ENCODE measurements at regions not wholly inside any gene's neighbourhood (a gene's known extent, or its start where the extent isn't known, plus 50 kb on each side); places are given as distances from the start of the nearest gene placed in this dataset.
A peak's percentile ranks its signal among the peaks of the same experiment; 100 is the strongest.
"Not testable (repeated sequence)": the region's sequence is repeated elsewhere in the genome, so short reads cannot be mapped to it uniquely, and the experiment has no call there.

DNA sequence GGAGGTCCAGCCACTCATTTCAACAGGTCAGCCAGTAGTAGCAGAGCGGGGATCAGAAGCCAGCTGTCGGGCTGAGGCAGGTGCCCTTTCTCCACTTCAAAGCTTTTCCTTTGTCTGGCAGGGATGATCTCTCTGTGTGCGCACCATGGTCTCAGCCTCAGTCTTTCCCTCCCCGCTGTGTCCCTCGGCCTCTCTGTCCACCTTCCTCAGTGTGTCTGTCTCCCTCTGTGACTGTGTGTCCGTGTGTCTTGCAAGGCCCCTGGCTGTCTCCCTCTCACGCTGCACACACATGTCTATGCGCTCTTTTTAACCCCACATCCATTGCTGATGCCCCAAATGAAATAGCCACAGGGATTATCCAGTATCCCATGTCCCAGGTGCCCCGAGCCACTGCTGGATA, 134.0 kb upstream of the ZNF469 start:
- H3K4ac ChIP-seq (ENCODE audit: low read depth, low read length); H3K4me3 ChIP-seq (ENCODE audit: low read length); H4K5ac ChIP-seq (ENCODE audit: low read length); H3K36me3 ChIP-seq (ENCODE audit: control insufficient read depth, insufficient read depth, low read length); H4K8ac ChIP-seq (ENCODE audit: low read depth, low read length); H3K56ac ChIP-seq (ENCODE audit: low read length); H2AK5ac ChIP-seq (ENCODE audit: low read length); H3K27ac ChIP-seq (ENCODE audit: low read depth, low read length); H2BK5ac ChIP-seq (ENCODE audit: low read length); H3K4me1 ChIP-seq (ENCODE audit: control insufficient read depth, low read depth, low read length); H3K9ac ChIP-seq (ENCODE audit: low read length); H3K27me3 ChIP-seq (ENCODE audit: insufficient read depth, low read length, poor library complexity); H3K18ac ChIP-seq (ENCODE audit: low read length); H3K79me2 ChIP-seq (ENCODE audit: control insufficient read depth, insufficient read depth, low read length); H3K79me1 ChIP-seq (ENCODE audit: low read length); DNase-seq; H3K4me2 ChIP-seq (ENCODE audit: low read length); H3K23ac ChIP-seq (ENCODE audit: low read length); H2BK120ac ChIP-seq (ENCODE audit: low read depth, low read length); H2BK15ac ChIP-seq (replicated peaks; ENCODE audit: low read depth): not testable (repeated sequence)
- WGBS (ENCODE audit: extremely low coverage, insufficient coverage, low lambda C conversion rate): no CpG with 5 or more reads among the region's 9 CpGs

DNA sequence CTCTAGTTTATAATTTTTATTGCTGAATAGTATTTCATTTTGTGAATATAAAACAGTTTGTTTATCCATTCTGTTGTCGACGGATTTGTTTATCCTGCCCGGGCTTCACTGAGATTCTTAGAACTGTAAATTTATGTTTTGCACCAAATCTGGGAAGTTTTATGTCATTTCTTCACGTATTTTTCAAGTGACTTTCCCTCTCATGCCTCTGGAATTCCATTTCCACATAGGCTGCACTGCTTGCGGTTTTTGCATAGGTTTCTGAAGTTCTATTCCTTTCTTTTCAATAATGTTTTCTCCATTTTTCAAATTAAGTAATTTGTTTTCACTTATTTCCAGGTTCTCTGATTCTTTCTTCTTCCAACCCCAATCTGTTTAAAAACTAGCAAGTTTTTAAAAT, 132.4 kb upstream of the ZNF469 start:
- H3K79me2 ChIP-seq (ENCODE audit: control insufficient read depth, insufficient read depth, low read length); H3K56ac ChIP-seq (ENCODE audit: low read length); H3K9ac ChIP-seq (ENCODE audit: low read length); H3K4me2 ChIP-seq (ENCODE audit: low read length); H4K5ac ChIP-seq (ENCODE audit: low read length); H3K4me3 ChIP-seq (ENCODE audit: low read length); H3K27ac ChIP-seq (ENCODE audit: low read depth, low read length); DNase-seq; H3K23ac ChIP-seq (ENCODE audit: low read length); H3K27me3 ChIP-seq (ENCODE audit: insufficient read depth, low read length, poor library complexity); H2BK120ac ChIP-seq (ENCODE audit: low read depth, low read length); H3K4ac ChIP-seq (ENCODE audit: low read depth, low read length); H3K79me1 ChIP-seq (ENCODE audit: low read length); H3K36me3 ChIP-seq (ENCODE audit: control insufficient read depth, insufficient read depth, low read length); H2BK15ac ChIP-seq (replicated peaks; ENCODE audit: low read depth); H3K4me1 ChIP-seq (ENCODE audit: control insufficient read depth, low read depth, low read length); H2BK5ac ChIP-seq (ENCODE audit: low read length); H4K8ac ChIP-seq (ENCODE audit: low read depth, low read length); H2AK5ac ChIP-seq (ENCODE audit: low read length); H3K18ac ChIP-seq (ENCODE audit: low read length): not testable (repeated sequence)
- WGBS (ENCODE audit: extremely low coverage, insufficient coverage, low lambda C conversion rate): no CpG with 5 or more reads among the region's 5 CpGs

DNA sequence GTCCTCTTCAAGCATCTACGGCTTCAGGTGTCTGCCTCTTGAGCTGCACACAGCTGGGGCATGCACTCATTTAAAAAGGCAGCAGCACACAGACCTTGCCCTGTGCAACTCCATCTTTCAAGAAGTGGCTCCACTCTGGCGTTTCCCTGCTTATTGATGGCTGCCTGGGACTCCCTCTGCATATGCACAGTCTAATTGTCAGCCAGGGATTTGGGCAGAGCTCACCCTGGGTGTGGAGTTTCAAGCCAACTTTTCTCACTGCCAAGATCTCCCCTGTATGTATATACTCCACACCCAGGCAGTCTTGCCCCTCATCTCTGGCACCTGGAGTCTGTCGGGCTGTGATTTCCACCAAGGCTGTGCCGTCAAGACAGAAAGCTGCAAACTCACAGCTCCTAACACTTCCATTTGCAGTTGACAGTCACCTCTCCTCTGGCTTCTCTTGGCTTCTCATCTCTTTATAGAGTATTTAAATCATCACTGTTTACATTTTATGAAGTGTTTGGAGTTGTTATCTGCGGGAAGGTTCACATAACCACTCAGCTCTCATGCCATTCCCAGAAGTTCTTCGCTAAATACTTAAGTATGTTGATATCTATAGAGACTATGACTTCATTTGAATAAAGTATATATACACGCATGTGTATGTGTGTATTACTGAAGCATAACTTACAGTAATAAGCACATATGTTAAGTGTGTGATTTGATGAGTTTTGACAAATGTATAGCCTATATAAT, 130.5 kb upstream of the ZNF469 start:
- H2BK15ac ChIP-seq (replicated peaks; ENCODE audit: low read depth); H3K4me3 ChIP-seq (ENCODE audit: low read length); H3K4me1 ChIP-seq (ENCODE audit: control insufficient read depth, low read depth, low read length); DNase-seq; H3K4ac ChIP-seq (ENCODE audit: low read depth, low read length); H3K27ac ChIP-seq (ENCODE audit: low read depth, low read length); H3K36me3 ChIP-seq (ENCODE audit: control insufficient read depth, insufficient read depth, low read length); H3K9ac ChIP-seq (ENCODE audit: low read length); H3K18ac ChIP-seq (ENCODE audit: low read length); H3K79me1 ChIP-seq (ENCODE audit: low read length); H3K23ac ChIP-seq (ENCODE audit: low read length); H3K56ac ChIP-seq (ENCODE audit: low read length); H3K4me2 ChIP-seq (ENCODE audit: low read length); H4K8ac ChIP-seq (ENCODE audit: low read depth, low read length); H3K27me3 ChIP-seq (ENCODE audit: insufficient read depth, low read length, poor library complexity); H2BK5ac ChIP-seq (ENCODE audit: low read length); H2BK120ac ChIP-seq (ENCODE audit: low read depth, low read length); H4K5ac ChIP-seq (ENCODE audit: low read length); H3K79me2 ChIP-seq (ENCODE audit: control insufficient read depth, insufficient read depth, low read length); H2AK5ac ChIP-seq (ENCODE audit: low read length): not testable (repeated sequence)
- WGBS (ENCODE audit: extremely low coverage, insufficient coverage, low lambda C conversion rate): no CpG with 5 or more reads among the region's 7 CpGs

DNA sequence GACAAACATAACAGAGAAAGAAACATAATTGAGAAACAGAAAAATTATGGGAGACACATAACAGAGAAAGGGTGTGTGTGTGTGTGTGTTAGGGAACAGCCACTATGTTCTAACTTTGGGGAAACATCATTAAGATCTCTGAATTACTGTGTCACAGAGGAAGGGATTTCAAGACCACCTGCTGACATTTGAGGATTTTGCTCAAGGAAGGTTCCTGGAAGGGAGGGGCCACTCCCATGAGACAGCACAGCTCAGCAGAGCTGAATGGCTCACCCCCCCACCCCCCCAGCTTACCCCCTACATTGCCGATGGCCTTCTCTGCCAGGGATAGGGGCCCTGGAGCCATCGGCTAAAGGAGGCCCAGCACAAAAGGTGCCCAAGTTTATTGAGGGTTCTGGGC, 124.6 kb upstream of the ZNF469 start:
- no CpG with 5 or more reads among the region's 2 CpGs for WGBS (ENCODE audit: extremely low coverage, insufficient coverage, low lambda C conversion rate)
- not testable (repeated sequence) for H3K4ac ChIP-seq (ENCODE audit: low read depth, low read length)

DNA sequence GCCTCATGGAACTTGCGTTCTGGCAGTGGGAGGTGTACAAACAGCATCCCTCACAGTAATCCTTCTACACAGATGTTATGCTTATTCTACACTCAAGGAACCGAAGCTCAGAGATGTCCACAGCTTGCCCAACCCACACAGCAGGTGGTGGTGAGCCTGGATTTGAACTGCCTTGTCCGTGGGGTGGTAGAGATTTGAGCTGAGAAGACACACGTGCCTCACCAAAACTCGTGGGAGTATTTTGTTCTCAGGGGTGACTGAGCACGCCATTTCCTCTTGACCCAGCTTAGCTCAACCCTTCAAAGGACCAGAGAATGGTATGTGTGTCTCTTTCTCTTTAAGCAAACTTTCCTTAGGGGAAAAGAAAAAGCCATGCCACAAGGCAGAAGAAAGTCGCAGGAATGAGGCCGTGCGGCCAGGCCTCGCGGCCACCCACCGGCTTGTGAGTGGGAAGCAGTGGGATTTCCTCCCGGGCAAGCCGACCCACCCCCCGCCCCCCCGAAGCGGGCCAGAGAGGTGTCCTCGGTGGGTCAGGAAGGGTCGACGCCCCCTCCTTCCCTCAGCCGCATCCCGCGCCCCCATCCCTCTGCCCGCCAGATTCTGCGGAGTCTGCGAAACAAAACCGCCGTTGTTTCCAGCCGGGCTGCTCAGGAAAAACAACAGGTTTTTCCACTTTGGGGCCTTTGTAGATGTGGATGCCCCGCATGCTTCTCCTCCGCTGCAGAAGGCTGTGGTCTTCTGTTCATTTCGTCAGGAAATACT, 123.8 kb upstream of the ZNF469 start:
- not testable (repeated sequence) for H4K5ac ChIP-seq (ENCODE audit: low read length); H2BK120ac ChIP-seq (ENCODE audit: low read depth, low read length); H3K18ac ChIP-seq (ENCODE audit: low read length); H2BK5ac ChIP-seq (ENCODE audit: low read length); H3K79me1 ChIP-seq (ENCODE audit: low read length); H3K9ac ChIP-seq (ENCODE audit: low read length); H3K27me3 ChIP-seq (ENCODE audit: insufficient read depth, low read length, poor library complexity); H3K79me2 ChIP-seq (ENCODE audit: control insufficient read depth, insufficient read depth, low read length); H3K4ac ChIP-seq (ENCODE audit: low read depth, low read length); H2BK15ac ChIP-seq (replicated peaks; ENCODE audit: low read depth); H3K4me2 ChIP-seq (ENCODE audit: low read length); H2AK5ac ChIP-seq (ENCODE audit: low read length); H3K23ac ChIP-seq (ENCODE audit: low read length); H3K36me3 ChIP-seq (ENCODE audit: control insufficient read depth, insufficient read depth, low read length); H4K8ac ChIP-seq (ENCODE audit: low read depth, low read length); H3K4me3 ChIP-seq (ENCODE audit: low read length); H3K56ac ChIP-seq (ENCODE audit: low read length); H3K27ac ChIP-seq (ENCODE audit: low read depth, low read length); H3K4me1 ChIP-seq (ENCODE audit: control insufficient read depth, low read depth, low read length)
- no CpG with 5 or more reads among the region's 32 CpGs for WGBS (ENCODE audit: extremely low coverage, insufficient coverage, low lambda C conversion rate)
- DNase-seq: peak; percentile 29

More for the DNA sequence above, 124.6 kb upstream of the ZNF469 start:
- not testable (repeated sequence) for H3K27ac ChIP-seq (ENCODE audit: low read depth, low read length); H2AK5ac ChIP-seq (ENCODE audit: low read length); H2BK15ac ChIP-seq (replicated peaks; ENCODE audit: low read depth); H3K23ac ChIP-seq (ENCODE audit: low read length); H2BK120ac ChIP-seq (ENCODE audit: low read depth, low read length); H3K79me1 ChIP-seq (ENCODE audit: low read length); H3K56ac ChIP-seq (ENCODE audit: low read length); H4K8ac ChIP-seq (ENCODE audit: low read depth, low read length); H3K18ac ChIP-seq (ENCODE audit: low read length); H3K36me3 ChIP-seq (ENCODE audit: control insufficient read depth, insufficient read depth, low read length); DNase-seq; H3K79me2 ChIP-seq (ENCODE audit: control insufficient read depth, insufficient read depth, low read length); H2BK5ac ChIP-seq (ENCODE audit: low read length); H3K4me2 ChIP-seq (ENCODE audit: low read length); H3K4me1 ChIP-seq (ENCODE audit: control insufficient read depth, low read depth, low read length); H3K9ac ChIP-seq (ENCODE audit: low read length); H4K5ac ChIP-seq (ENCODE audit: low read length); H3K27me3 ChIP-seq (ENCODE audit: insufficient read depth, low read length, poor library complexity); H3K4me3 ChIP-seq (ENCODE audit: low read length)
